OCI-M2 (cell line): ENCODE measurements at regions not wholly inside any gene's neighbourhood (a gene's known extent, or its start where the extent isn't known, plus 50 kb on each side); places are given as distances from the start of the nearest gene placed in this dataset.
"Not testable (repeated sequence)": the region's sequence is repeated elsewhere in the genome, so short reads cannot be mapped to it uniquely, and the experiment has no call there.

Experiments
- DNase-seq: peaks from one replicate; lab custom pipeline; 2025; ENCODE audit not compliant: unreplicated experiment; lab: John Stamatoyannopoulos, UW

GRCh38 chr3:144023543-144023942 is 51.9 kb downstream of the DIPK2A start:
- not testable (repeated sequence) for DNase-seq

- DNase-seq: no peak
These were observed 57.3 kb downstream of the DIPK2A start for GRCh38 chr3:144028798-144029411.

- DNase-seq: no peak
These were observed 58.1 kb downstream of the DIPK2A start for GRCh38 chr3:144029769-144030168.

GRCh38 chr3:144031938-144032337 is 60.3 kb downstream of the DIPK2A start:
- DNase-seq: no peak

- DNase-seq: no peak
These were observed 61.1 kb downstream of the DIPK2A start for GRCh38 chr3:144032531-144033239.

- DNase-seq: no peak
These were observed 61.6 kb downstream of the DIPK2A start for GRCh38 chr3:144033240-144033589.

GRCh38 chr3:144033863-144034262 is 62.2 kb downstream of the DIPK2A start:
- no peak for DNase-seq

GRCh38 chr3:144034715-144035290 is 63.2 kb downstream of the DIPK2A start:
- no peak for DNase-seq

GRCh38 chr3:144036498-144036897 is 64.9 kb downstream of the DIPK2A start:
- DNase-seq: no peak

- DNase-seq: no peak
These were observed 68.0 kb downstream of the DIPK2A start for GRCh38 chr3:144039661-144040060.

- no peak for DNase-seq
These were observed 70.4 kb downstream of the DIPK2A start for GRCh38 chr3:144041960-144042556.

GRCh38 chr3:144045766-144046165 is 74.1 kb downstream of the DIPK2A start:
- no peak for DNase-seq

- no peak for DNase-seq
These were observed 77.8 kb downstream of the DIPK2A start for GRCh38 chr3:144049374-144049773.

- DNase-seq: no peak
These were observed 79.6 kb downstream of the DIPK2A start for GRCh38 chr3:144051211-144051610.

- DNase-seq: no peak
These were observed 80.7 kb downstream of the DIPK2A start for GRCh38 chr3:144052275-144052674.

- DNase-seq: no peak
These were observed 81.5 kb downstream of the DIPK2A start for GRCh38 chr3:144053121-144053520.

GRCh38 chr3:144054766-144055165 is 83.1 kb downstream of the DIPK2A start:
- no peak for DNase-seq

- no peak for DNase-seq
These were observed 84.0 kb downstream of the DIPK2A start for GRCh38 chr3:144055604-144056003.

- DNase-seq: no peak
These were observed 87.1 kb downstream of the DIPK2A start for GRCh38 chr3:144058713-144059112.

GRCh38 chr3:144059481-144059880 is 87.9 kb downstream of the DIPK2A start:
- no peak for DNase-seq

- DNase-seq: no peak
These were observed 89.3 kb downstream of the DIPK2A start for GRCh38 chr3:144060881-144061280.

- DNase-seq: no peak
These were observed 91.7 kb downstream of the DIPK2A start for GRCh38 chr3:144063306-144063705.
